Adrenal gland (tissue), 5 donors: ENCODE measurements at regions not wholly inside any gene's neighbourhood (a gene's known extent, or its start where the extent isn't known, plus 50 kb on each side); places are given as distances from the start of the nearest gene placed in this dataset.

Experiments used
- CTCF ChIP-seq, 6 experiments: fragments of 450-650 bp in 4 of 6; fragments of 200-600 bp in 2 of 6; sonication (generic) in 1 of 6; IDR thresholded peaks; 1 replicate in 5 of 6; 2 replicates in 1 of 6; pipeline versions ENCODE4 v1.5.1 to v1.8.0; 2016 to 2021; ENCODE audit warnings: antibody characterized with exemption in 6 of 6, mild to moderate bottlenecking in 2 of 6, moderate library complexity in 1 of 6
- POLR2A ChIP-seq, 2 donors: fragments of 450-650 bp; IDR thresholded peaks; one replicate each; pipeline ENCODE4 v1.6.1; 2017; ENCODE audit warnings: antibody characterized with exemption in 2 of 2, mild to moderate bottlenecking in 2 of 2, moderate library complexity in 1 of 2
- donor health status: DM: no; HTN: no; CAD: no.

- TF ChIP-seq POLR2A (IDR thresholded peaks at IDR 0.05) (no peak), CTCF (IDR thresholded peaks at IDR 0.05) (no peak)
Observed at GRCh38 chr16:86370062-86370461, 140.3 kb upstream of the FOXF1 start.
